Trophoblast cell (in vitro differentiated cells and primary cell): ENCODE measurements at regions not wholly inside any gene's neighbourhood (a gene's known extent, or its start where the extent isn't known, plus 50 kb on each side); places are given as distances from the start of the nearest gene placed in this dataset.

Source experiments
- DNase-seq, 2 donors: peaks; one replicate each; pipeline ENCODE4 v3.0.0-alpha.2; 2016
- H2AFZ ChIP-seq: 2 replicates; pipeline ENCODE4 v1.6.1; 2013; ENCODE audit warnings: low read length, moderate library complexity, mild to moderate bottlenecking; ENCODE audit not compliant: insufficient read depth, poor library complexity
- H2AK5ac ChIP-seq: 2 replicates; pipeline ENCODE4 v1.6.1; 2013; ENCODE audit warnings: mild to moderate bottlenecking, low read length
- H2BK120ac ChIP-seq: 2 replicates; pipeline ENCODE4 v1.6.1; 2013; ENCODE audit warnings: low read length, mild to moderate bottlenecking, moderate library complexity; ENCODE audit not compliant: insufficient read depth, poor library complexity
- H2BK12ac ChIP-seq: 2 replicates; pipeline ENCODE4 v1.6.1; 2013; ENCODE audit warnings: mild to moderate bottlenecking, low read length, moderate library complexity
- H2BK5ac ChIP-seq: 2 replicates; pipeline ENCODE4 v1.6.1; 2013; ENCODE audit warnings: low read length, low read depth, moderate library complexity, mild to moderate bottlenecking; ENCODE audit not compliant: poor library complexity
- H3K14ac ChIP-seq: 2 replicates; pipeline ENCODE4 v1.6.1; 2013; ENCODE audit warnings: mild to moderate bottlenecking, low read length
- H3K18ac ChIP-seq: 2 replicates; pipeline ENCODE4 v1.6.1; 2013; ENCODE audit warnings: mild to moderate bottlenecking, low read length
- H3K23ac ChIP-seq: 2 replicates; pipeline ENCODE4 v1.6.1; 2013; ENCODE audit warnings: low read length
- H3K27ac ChIP-seq: 2 replicates; pipeline ENCODE4 v1.5.1; 2013; ENCODE audit warnings: low read depth, mild to moderate bottlenecking, inconsistent platforms, low read length, moderate library complexity
- H3K27me3 ChIP-seq: 2 replicates; pipeline ENCODE4 v1.6.1; 2013; ENCODE audit warnings: inconsistent platforms, mild to moderate bottlenecking, low read length, moderate library complexity; ENCODE audit not compliant: insufficient read depth
- H3K36me3 ChIP-seq, 2 experiments: 1 replicate in 1 of 2; 2 replicates in 1 of 2; pipeline ENCODE4 v1.6.1; 2013; ENCODE audit warnings: low read length in 2 of 2, mild to moderate bottlenecking in 2 of 2, moderate library complexity in 1 of 2; ENCODE audit not compliant: insufficient read depth in 2 of 2, control insufficient read depth in 1 of 2
- H3K4ac ChIP-seq: 2 replicates; pipeline ENCODE4 v1.6.1; 2013; ENCODE audit warnings: low read depth, mild to moderate bottlenecking, low read length, moderate library complexity
- H3K4me1 ChIP-seq, 2 experiments: 1 replicate in 1 of 2; 2 replicates in 1 of 2; pipeline ENCODE4 v1.6.1; 2013; ENCODE audit warnings: low read length in 2 of 2, mild to moderate bottlenecking in 2 of 2, moderate library complexity in 1 of 2; ENCODE audit not compliant: insufficient read depth in 2 of 2, control insufficient read depth in 1 of 2
- H3K4me2 ChIP-seq: 2 replicates; pipeline ENCODE4 v1.6.1; 2013; ENCODE audit warnings: inconsistent platforms, mild to moderate bottlenecking, low read length, moderate library complexity
- H3K4me3 ChIP-seq: 2 replicates; pipeline ENCODE4 v1.5.1; 2013; ENCODE audit warnings: mild to moderate bottlenecking, low read depth, low read length, inconsistent platforms
- H3K79me1 ChIP-seq: one replicate; pipeline ENCODE4 v1.6.1; 2013; ENCODE audit warnings: low read length
- H3K79me2 ChIP-seq: 2 replicates; pipeline ENCODE4 v1.6.1; 2013; ENCODE audit warnings: low read length, mild to moderate bottlenecking; ENCODE audit not compliant: control insufficient read depth, insufficient read depth, poor library complexity
- H3K9ac ChIP-seq: 2 replicates; pipeline ENCODE4 v1.6.1; 2013; ENCODE audit warnings: mild to moderate bottlenecking, low read length
- H3K9me3 ChIP-seq: 2 replicates; pipeline ENCODE4 v1.6.1; 2013; ENCODE audit warnings: low read depth, mild to moderate bottlenecking, control low read depth, inconsistent platforms, low read length; ENCODE audit not compliant: insufficient read depth
- H4K12ac ChIP-seq: 2 replicates; pipeline ENCODE4 v1.6.1; 2013; ENCODE audit warnings: low read depth, mild to moderate bottlenecking, low read length, moderate library complexity
- H4K8ac ChIP-seq: 2 replicates; pipeline ENCODE4 v1.6.1; 2013; ENCODE audit warnings: low read depth, mild to moderate bottlenecking, low read length, moderate library complexity
- H4K91ac ChIP-seq: one replicate; pipeline ENCODE4 v1.6.1; 2013; ENCODE audit warnings: low read depth, mild to moderate bottlenecking, low read length, moderate library complexity
- WGBS: extraction: QIAGEN DNeasy Blood & Tissue Kit; methylation state at CpG from one replicate; pipeline ENCODE4 v1.1.7; 2013; ENCODE audit warnings: missing lambda C conversion rate; ENCODE audit not compliant: insufficient read length, insufficient coverage; ENCODE audit errors: extremely low coverage; 5-methylcytosine and 5-hydroxymethylcytosine counted together

- Histone ChIP-seq H3K9me3 (no peaks in the 10 kb centered on the region), H3K4ac (no peak overlapping the region), H3K4me1 (peaks cover 10 to 29% of the 10 kb centered on the region in 2 experiments), H3K23ac (no peak overlapping the region), H3K79me2 (peaks cover 3% of the 10 kb centered on the region), H3K27ac (peak overlapping the region; percentile 68), H3K4me2 (no peak overlapping the region), H4K91ac (no peak overlapping the region), H3K9ac (no peak overlapping the region), H2BK5ac (no peak overlapping the region), H3K14ac (no peak overlapping the region), H2AFZ (no peak overlapping the region), H4K8ac (no peak overlapping the region), H3K27me3 (no peaks in the 10 kb centered on the region), H3K36me3 (no peaks in the 10 kb centered on the region), H3K18ac (no peak overlapping the region), H3K4me3 (no peak overlapping the region), H2AK5ac (no peak overlapping the region), H3K79me1 (peaks cover 29% of the 10 kb centered on the region), H2BK120ac (peak overlapping the region; percentile 21), H2BK12ac (peak overlapping the region; percentile 21), H4K12ac (no peak overlapping the region)
- DNase-seq, result peak; percentile 89 to 96
- WGBS, result no CpG with 5 or more reads among the region's 2 CpGs
Observed at GRCh38 chr10:59967079-59967478, 60.7 kb upstream of the CCDC6 start.

DNA sequence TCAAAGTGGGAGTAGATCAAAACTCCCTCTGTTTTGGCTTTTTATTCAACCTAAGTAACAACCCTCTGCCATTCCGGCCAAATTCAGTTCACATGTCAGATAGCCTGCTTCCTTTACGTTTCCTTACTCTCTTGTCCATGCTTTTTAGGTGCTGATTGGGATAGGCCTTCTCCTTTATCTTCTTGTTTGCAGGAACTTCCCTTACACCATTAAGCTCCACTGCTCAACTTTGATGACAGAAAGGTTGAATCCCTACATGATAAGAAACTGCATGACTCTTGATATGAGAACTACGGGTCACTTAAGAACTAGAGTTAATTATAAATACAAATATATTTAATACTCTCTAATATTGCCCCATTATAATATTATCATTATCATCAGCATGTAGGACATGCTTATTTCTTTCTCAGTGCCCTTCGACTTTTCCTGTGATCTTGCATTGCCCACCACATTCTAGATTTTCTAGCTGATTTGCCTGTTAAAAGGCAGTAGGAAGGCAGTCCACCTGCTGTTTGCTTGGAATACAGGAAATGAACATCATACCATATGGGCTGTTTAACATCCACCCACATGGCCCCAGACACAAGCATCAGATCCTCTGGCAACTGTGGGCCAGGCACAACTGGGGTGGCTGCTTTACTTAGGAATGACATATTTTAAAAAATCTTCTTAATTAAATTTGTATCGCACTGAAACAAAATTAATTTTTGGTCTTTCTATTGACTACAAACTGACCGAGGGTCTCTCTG, 59.7 kb upstream of the CCDC6 start:
- peak overlapping the region; percentile 95 for H2BK5ac ChIP-seq
- H3K14ac ChIP-seq, result peak overlapping the region; percentile 85
- H3K4me2 ChIP-seq, result no peak overlapping the region
- H3K27ac ChIP-seq, result peak overlapping the region; percentile 99
- peak overlapping the region; percentile 98 for H2BK12ac ChIP-seq
- H3K79me2 ChIP-seq, result peaks cover 3% of the 10 kb centered on the region
- H3K4ac ChIP-seq, result peak overlapping the region; percentile 73
- peak overlapping the region; percentile 91 for H3K18ac ChIP-seq
- no CpG with 5 or more reads among the region's 6 CpGs for WGBS
- peak overlapping the region; percentile 98 for H4K91ac ChIP-seq
- H3K27me3 ChIP-seq, result no peaks in the 10 kb centered on the region
- peak overlapping the region; percentile 35 for H2AFZ ChIP-seq
- peaks cover 27% of the 10 kb centered on the region for H3K79me1 ChIP-seq
- no peaks in the 10 kb centered on the region for H3K36me3 ChIP-seq
- peak overlapping the region; percentile 73 for H4K8ac ChIP-seq
- no peak overlapping the region for H3K4me3 ChIP-seq
- H3K23ac ChIP-seq, result no peak overlapping the region
- H4K12ac ChIP-seq, result peak overlapping the region; percentile 57
- peak overlapping the region; percentile 99 for H2BK120ac ChIP-seq
- DNase-seq, result peak; percentile 37 to 61
- no peak overlapping the region for H3K9ac ChIP-seq
- peaks cover 8 to 26% of the 10 kb centered on the region in 2 experiments for H3K4me1 ChIP-seq
- H3K9me3 ChIP-seq, result no peaks in the 10 kb centered on the region
- H2AK5ac ChIP-seq, result peak overlapping the region; percentile 98

DNA sequence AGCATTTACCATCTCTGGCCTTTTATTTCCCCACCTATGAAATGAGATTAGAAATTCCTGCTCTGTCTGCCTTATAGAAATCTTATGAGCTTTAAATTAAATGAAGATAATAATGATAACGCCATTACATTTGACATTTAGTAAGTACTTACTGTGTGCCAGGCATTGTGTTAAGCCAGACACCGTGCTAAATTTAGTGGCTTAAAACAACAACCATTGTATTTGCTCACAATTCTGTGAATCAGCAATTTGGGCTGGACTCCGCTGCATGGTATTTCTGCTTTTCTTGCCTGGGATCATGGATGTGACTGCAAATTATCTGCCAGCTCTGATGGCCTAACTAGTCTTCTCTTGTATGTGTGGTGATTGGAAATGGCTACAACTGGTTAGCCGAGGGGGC, 56.4 kb upstream of the CCDC6 start:
- Histone ChIP-seq H2AK5ac (peak overlapping the region; percentile 39), H3K79me1 (peaks cover 28% of the 10 kb centered on the region), H3K18ac (no peak overlapping the region), H3K23ac (no peak overlapping the region), H4K12ac (no peak overlapping the region), H3K27ac (no peak overlapping the region), H2BK5ac (peak overlapping the region; percentile 45), H3K9me3 (no peaks in the 10 kb centered on the region), H2BK12ac (peak overlapping the region; percentile 96), H3K4me1 (peaks cover 8 to 18% of the 10 kb centered on the region in 2 experiments), H3K27me3 (no peaks in the 10 kb centered on the region), H3K14ac (no peak overlapping the region), H2BK120ac (peak overlapping the region; percentile 29), H3K36me3 (no peaks in the 10 kb centered on the region), H3K79me2 (peaks cover 3% of the 10 kb centered on the region), H3K9ac (no peak overlapping the region), H2AFZ (no peak overlapping the region), H3K4me2 (no peak overlapping the region), H4K91ac (peak overlapping the region; percentile 66), H3K4me3 (no peak overlapping the region), H3K4ac (no peak overlapping the region), H4K8ac (peak overlapping the region; percentile 5)
- no CpG with 5 or more reads among the region's 4 CpGs for WGBS
- no peak for DNase-seq

DNA sequence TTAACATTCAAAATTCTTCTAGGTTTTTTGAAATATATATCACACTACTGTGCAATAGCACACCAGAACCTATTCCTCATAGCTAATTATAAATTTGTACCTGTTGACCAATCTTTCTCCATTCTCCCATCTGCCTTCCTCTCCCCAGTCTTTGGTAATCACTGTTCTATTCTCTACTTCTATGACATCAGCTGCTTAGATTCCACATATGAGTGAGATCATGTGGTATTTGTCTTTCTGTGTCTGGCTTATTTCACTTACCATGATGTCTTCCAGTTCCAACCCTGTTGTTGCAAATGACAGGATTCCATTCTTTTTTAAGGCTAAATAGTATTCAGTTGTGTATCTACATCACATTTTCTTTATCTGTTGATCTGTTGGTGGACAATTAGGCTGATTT, 54.4 kb upstream of the CCDC6 start:
- Histone ChIP-seq H3K9me3 (no peaks in the 10 kb centered on the region), H4K8ac (no peak overlapping the region), H2BK5ac (no peak overlapping the region), H2BK120ac (no peak overlapping the region), H3K18ac (no peak overlapping the region), H3K4ac (no peak overlapping the region), H3K27ac (no peak overlapping the region), H2AFZ (no peak overlapping the region), H3K27me3 (no peaks in the 10 kb centered on the region), H3K9ac (no peak overlapping the region), H3K4me3 (no peak overlapping the region), H3K23ac (no peak overlapping the region), H4K12ac (no peak overlapping the region), H2AK5ac (no peak overlapping the region), H2BK12ac (no peak overlapping the region), H3K4me1 (peaks cover 6 to 11% of the 10 kb centered on the region in 2 experiments), H3K4me2 (no peak overlapping the region), H3K79me2 (peaks cover 1% of the 10 kb centered on the region), H4K91ac (no peak overlapping the region), H3K36me3 (no peaks in the 10 kb centered on the region), H3K79me1 (peaks cover 21% of the 10 kb centered on the region), H3K14ac (no peak overlapping the region)
- peak; percentile 11 to 85 for DNase-seq
